ENCODE measurements at regions not wholly inside any gene's neighbourhood (a gene's known extent, or its start where the extent isn't known, plus 50 kb on each side); places are given as distances from the start of the nearest gene placed in this dataset.

DNA sequence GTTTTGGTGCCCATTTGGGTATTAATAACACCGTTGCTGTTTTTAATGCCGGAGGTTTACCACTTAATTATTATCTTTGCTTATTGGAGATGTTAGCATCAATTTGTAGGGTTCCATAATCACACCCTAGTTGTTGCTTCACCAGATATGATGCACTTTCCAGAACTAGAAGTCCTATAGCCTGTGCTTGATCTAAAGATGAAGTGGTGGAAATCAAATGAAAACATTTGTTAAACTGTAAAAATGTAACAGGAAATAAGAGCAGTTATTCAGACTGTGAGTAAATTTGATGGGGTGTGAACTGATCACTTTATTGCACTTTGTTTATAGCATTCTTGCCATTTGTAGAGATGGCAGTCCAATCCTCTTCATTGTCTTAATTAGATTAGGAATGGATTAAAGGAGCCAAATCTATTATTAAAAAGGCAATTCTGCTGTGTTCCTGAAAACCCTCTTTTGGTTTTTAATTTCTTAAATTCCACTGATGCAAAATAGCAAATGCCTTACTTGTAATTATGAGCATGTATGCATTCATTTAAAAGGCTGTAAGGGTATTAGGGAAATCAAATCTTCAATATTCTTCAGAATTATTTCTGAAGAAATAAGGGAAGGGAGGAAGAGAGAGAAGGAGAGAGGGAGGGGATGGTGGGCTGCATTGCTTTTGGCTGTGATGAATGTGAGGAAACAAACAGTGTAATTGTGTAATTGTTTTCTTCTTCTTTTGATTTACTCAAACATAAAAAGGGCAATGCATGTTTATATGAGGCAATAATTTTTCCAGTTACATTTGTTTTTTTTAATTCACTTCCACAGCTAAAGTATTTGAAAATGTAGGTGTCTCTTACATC lies 675.2 kb upstream of the WWC1 start:
- TF ChIP-seq, protein P1, sequence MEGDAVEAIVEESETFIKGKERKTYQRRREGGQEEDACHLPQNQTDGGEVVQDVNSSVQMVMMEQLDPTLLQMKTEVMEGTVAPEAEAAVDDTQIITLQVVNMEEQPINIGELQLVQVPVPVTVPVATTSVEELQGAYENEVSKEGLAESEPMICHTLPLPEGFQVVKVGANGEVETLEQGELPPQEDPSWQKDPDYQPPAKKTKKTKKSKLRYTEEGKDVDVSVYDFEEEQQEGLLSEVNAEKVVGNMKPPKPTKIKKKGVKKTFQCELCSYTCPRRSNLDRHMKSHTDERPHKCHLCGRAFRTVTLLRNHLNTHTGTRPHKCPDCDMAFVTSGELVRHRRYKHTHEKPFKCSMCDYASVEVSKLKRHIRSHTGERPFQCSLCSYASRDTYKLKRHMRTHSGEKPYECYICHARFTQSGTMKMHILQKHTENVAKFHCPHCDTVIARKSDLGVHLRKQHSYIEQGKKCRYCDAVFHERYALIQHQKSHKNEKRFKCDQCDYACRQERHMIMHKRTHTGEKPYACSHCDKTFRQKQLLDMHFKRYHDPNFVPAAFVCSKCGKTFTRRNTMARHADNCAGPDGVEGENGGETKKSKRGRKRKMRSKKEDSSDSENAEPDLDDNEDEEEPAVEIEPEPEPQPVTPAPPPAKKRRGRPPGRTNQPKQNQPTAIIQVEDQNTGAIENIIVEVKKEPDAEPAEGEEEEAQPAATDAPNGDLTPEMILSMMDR (IDR thresholded peaks at IDR 0.05) = no peak
- TF ChIP-seq POLR2A (IDR thresholded peaks at IDR 0.05) = no peak
